ENCODE measurements at regions not wholly inside any gene's neighbourhood (a gene's known extent, or its start where the extent isn't known, plus 50 kb on each side); places are given as distances from the start of the nearest gene placed in this dataset.
A peak's percentile ranks its signal among the peaks of the same experiment; 100 is the strongest.

DNA sequence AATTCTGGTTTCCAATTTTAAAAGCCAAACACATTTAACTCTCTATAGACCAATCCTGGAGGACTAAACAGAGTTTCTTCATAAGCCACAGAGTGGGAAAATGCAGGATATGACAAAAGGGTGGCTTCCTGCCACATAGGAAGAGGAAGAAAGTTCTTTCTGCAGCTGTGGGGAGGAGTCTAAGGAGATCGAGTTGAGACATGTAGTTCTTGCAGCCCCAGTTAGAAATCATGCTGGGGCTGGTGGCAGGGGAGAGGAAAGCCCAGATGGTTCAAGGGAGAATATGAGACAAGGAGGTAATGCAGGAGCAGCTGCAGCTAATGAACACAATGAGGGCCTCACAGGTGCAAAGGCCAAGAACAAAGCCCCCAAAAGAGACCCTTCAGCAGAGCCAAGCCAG, 85.0 kb upstream of the ARID2 start:
- Histone ChIP-seq H3K9ac (ENCODE audit: low read length) (no peak overlapping the region), H3K9me3 (ENCODE audit: insufficient read depth, low read depth, low read length) (no peaks in the 10 kb centered on the region), H2BK12ac (ENCODE audit: low read length) (no peak overlapping the region), H3K36me3 (ENCODE audit: control insufficient read depth in 1 of 2, insufficient read depth in 2 of 2, low read length in 2 of 2) (no peaks in the 10 kb centered on the region), H4K8ac (ENCODE audit: low read depth, low read length) (peak overlapping the region; percentile 17), H2AFZ (ENCODE audit: insufficient read depth, low read length, poor library complexity) (peak overlapping the region; percentile 39), H3K14ac (ENCODE audit: low read length) (no peak overlapping the region), H3K18ac (ENCODE audit: low read length) (no peak overlapping the region), H2BK120ac (ENCODE audit: insufficient read depth, low read length, poor library complexity) (no peak overlapping the region), H3K27ac (ENCODE audit: low read depth, low read length) (no peak overlapping the region), H3K27me3 (ENCODE audit: insufficient read depth, low read length) (no peaks in the 10 kb centered on the region), H2BK5ac (ENCODE audit: low read depth, low read length, poor library complexity) (no peak overlapping the region), H3K4me1 (ENCODE audit: control insufficient read depth in 1 of 2, insufficient read depth in 2 of 2, low read length in 2 of 2) (no peaks in the 10 kb centered on the region), H4K12ac (ENCODE audit: low read depth, low read length) (no peak overlapping the region), H3K79me1 (ENCODE audit: low read length) (no peaks in the 10 kb centered on the region), H3K23ac (ENCODE audit: low read length) (no peak overlapping the region), H4K91ac (ENCODE audit: low read depth, low read length) (no peak overlapping the region), H2AK5ac (ENCODE audit: low read length) (no peak overlapping the region), H3K4me3 (ENCODE audit: low read depth, low read length) (no peak overlapping the region), H3K4ac (ENCODE audit: low read depth, low read length) (no peak overlapping the region), H3K4me2 (ENCODE audit: low read length) (no peak overlapping the region), H3K79me2 (ENCODE audit: control insufficient read depth, insufficient read depth, low read length, poor library complexity) (no peaks in the 10 kb centered on the region)
- DNase-seq = no peak
- no CpG with 5 or more reads among the region's 1 CpG for WGBS (ENCODE audit: extremely low coverage, insufficient coverage, insufficient read length)

DNA sequence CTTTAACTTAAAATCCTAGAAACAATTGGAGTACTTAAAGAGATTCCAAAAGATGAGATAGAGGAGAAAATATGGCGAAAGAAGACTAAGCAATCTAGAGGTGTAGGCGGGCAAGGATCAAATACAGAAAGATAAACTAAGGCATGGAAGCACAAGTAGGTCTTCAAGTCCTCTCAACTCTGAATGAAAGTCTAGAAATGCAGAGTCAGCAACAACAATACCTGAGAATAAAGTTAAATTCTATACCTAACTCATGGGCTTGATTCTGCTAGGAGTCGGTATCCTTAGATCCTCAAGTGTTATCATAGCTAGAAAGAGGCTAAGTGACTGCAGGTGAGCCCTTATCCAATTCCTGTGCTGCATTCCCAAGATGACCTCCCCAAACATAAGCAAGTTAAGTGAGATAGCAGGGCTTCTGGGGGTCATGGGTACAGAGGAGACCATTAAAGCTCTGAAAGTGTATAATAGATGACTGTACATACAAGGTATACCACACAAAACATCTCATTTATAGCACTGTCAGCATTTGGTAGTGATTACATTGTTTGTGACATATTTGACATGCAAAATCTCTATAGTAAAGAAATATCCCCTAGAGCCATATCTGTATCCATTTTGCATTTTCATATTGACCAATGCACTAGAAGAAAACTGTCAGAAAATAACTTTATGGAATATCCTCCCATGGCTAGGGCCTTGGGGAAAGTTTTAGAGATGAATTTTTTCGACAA, 82.5 kb upstream of the ARID2 start:
- Histone ChIP-seq H3K4me3 (ENCODE audit: low read depth, low read length) (no peak overlapping the region), H3K36me3 (ENCODE audit: control insufficient read depth in 1 of 2, insufficient read depth in 2 of 2, low read length in 2 of 2) (no peaks in the 10 kb centered on the region)

DNA sequence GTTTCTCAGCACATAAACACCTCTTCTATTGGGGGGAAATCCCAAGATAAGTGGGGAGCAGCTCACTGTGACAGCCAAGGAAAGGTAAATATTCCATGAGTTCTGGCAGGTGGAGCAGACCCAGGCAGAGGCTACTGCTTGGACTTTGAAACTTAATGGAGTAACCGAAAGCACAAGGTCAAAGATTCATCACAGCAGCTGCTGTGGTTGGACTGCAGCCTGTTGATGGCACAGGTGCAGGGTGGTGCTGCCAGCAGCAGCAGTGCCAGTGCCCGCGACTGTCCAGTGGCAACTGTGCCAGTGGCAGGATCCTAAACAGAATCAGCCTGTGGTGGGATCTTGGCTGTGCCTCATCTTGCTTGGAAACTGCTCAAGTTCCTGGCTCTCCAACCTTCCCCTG, 81.4 kb upstream of the ARID2 start:
- no peak overlapping the region for H3K9ac ChIP-seq (ENCODE audit: low read length)
- no peaks in the 10 kb centered on the region for H3K79me1 ChIP-seq (ENCODE audit: low read length)
- H3K4me1 ChIP-seq (ENCODE audit: control insufficient read depth in 1 of 2, insufficient read depth in 2 of 2, low read length in 2 of 2) = no peaks in the 10 kb centered on the region

More for the DNA sequence above, 82.5 kb upstream of the ARID2 start:
- H3K23ac ChIP-seq (ENCODE audit: low read length) = no peak overlapping the region
- H3K9ac ChIP-seq (ENCODE audit: low read length) = no peak overlapping the region
- H3K79me1 ChIP-seq (ENCODE audit: low read length) = no peaks in the 10 kb centered on the region
- DNase-seq = no peak
- H3K9me3 ChIP-seq (ENCODE audit: insufficient read depth, low read depth, low read length) = no peaks in the 10 kb centered on the region
- H4K8ac ChIP-seq (ENCODE audit: low read depth, low read length) = no peak overlapping the region
- no peak overlapping the region for H3K18ac ChIP-seq (ENCODE audit: low read length)
- H3K4me1 ChIP-seq (ENCODE audit: control insufficient read depth in 1 of 2, insufficient read depth in 2 of 2, low read length in 2 of 2) = no peaks in the 10 kb centered on the region
- no CpG with 5 or more reads among the region's 4 CpGs for whole genome bisulfite sequencing (ENCODE audit: extremely low coverage, insufficient coverage, insufficient read length)
- no peak overlapping the region for H4K91ac ChIP-seq (ENCODE audit: low read depth, low read length)
- no peak overlapping the region for H3K14ac ChIP-seq (ENCODE audit: low read length)
- H2BK12ac ChIP-seq (ENCODE audit: low read length) = no peak overlapping the region
- no peaks in the 10 kb centered on the region for H3K79me2 ChIP-seq (ENCODE audit: control insufficient read depth, insufficient read depth, low read length, poor library complexity)
- no peaks in the 10 kb centered on the region for H3K27me3 ChIP-seq (ENCODE audit: insufficient read depth, low read length)
- H3K27ac ChIP-seq (ENCODE audit: low read depth, low read length) = no peak overlapping the region
- no peak overlapping the region for H2BK5ac ChIP-seq (ENCODE audit: low read depth, low read length, poor library complexity)
- no peak overlapping the region for H4K12ac ChIP-seq (ENCODE audit: low read depth, low read length)
- H3K4ac ChIP-seq (ENCODE audit: low read depth, low read length) = no peak overlapping the region
- H3K4me2 ChIP-seq (ENCODE audit: low read length) = no peak overlapping the region
- no peak overlapping the region for H2BK120ac ChIP-seq (ENCODE audit: insufficient read depth, low read length, poor library complexity)
- H2AFZ ChIP-seq (ENCODE audit: insufficient read depth, low read length, poor library complexity) = no peak overlapping the region
- no peak overlapping the region for H2AK5ac ChIP-seq (ENCODE audit: low read length)

DNA sequence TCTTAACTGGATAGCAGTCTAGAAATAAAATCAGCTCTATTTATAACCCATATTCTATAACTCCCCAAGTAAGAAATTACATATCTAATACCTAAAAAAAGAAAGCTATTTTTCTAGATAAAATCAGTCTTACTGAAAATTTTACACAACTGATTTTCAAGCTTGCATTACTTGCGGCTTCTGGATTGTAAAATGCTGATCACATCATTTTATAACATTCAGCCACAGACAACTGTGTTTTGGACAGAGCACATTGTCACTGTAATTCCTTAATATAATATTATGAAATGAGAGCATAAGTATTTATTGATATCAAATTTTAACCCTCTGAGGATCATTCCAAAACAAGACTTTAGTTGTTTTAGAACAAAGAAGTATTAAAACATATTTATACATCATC, 78.5 kb upstream of the ARID2 start:
- Histone ChIP-seq H4K12ac (ENCODE audit: low read depth, low read length) (no peak overlapping the region), H3K4me2 (ENCODE audit: low read length) (no peak overlapping the region), H2BK5ac (ENCODE audit: low read depth, low read length, poor library complexity) (no peak overlapping the region), H3K27ac (ENCODE audit: low read depth, low read length) (no peak overlapping the region), H4K8ac (ENCODE audit: low read depth, low read length) (no peak overlapping the region), H3K23ac (ENCODE audit: low read length) (no peak overlapping the region), H3K14ac (ENCODE audit: low read length) (no peak overlapping the region), H3K27me3 (ENCODE audit: insufficient read depth, low read length) (no peaks in the 10 kb centered on the region), H3K4me1 (ENCODE audit: control insufficient read depth in 1 of 2, insufficient read depth in 2 of 2, low read length in 2 of 2) (no peaks in the 10 kb centered on the region), H3K36me3 (ENCODE audit: control insufficient read depth in 1 of 2, insufficient read depth in 2 of 2, low read length in 2 of 2) (no peaks in the 10 kb centered on the region), H3K4me3 (ENCODE audit: low read depth, low read length) (no peak overlapping the region), H2BK120ac (ENCODE audit: insufficient read depth, low read length, poor library complexity) (no peak overlapping the region), H4K91ac (ENCODE audit: low read depth, low read length) (no peak overlapping the region), H3K9ac (ENCODE audit: low read length) (no peak overlapping the region), H3K4ac (ENCODE audit: low read depth, low read length) (no peak overlapping the region), H3K18ac (ENCODE audit: low read length) (no peak overlapping the region), H2BK12ac (ENCODE audit: low read length) (no peak overlapping the region), H3K79me1 (ENCODE audit: low read length) (no peaks in the 10 kb centered on the region), H2AK5ac (ENCODE audit: low read length) (no peak overlapping the region), H3K79me2 (ENCODE audit: control insufficient read depth, insufficient read depth, low read length, poor library complexity) (no peaks in the 10 kb centered on the region), H2AFZ (ENCODE audit: insufficient read depth, low read length, poor library complexity) (no peak overlapping the region), H3K9me3 (ENCODE audit: insufficient read depth, low read depth, low read length) (no peaks in the 10 kb centered on the region)
- no CpG with 5 or more reads among the region's 1 CpG for whole genome bisulfite sequencing (ENCODE audit: extremely low coverage, insufficient coverage, insufficient read length)
- no peak for DNase-seq

More for the DNA sequence above, 81.4 kb upstream of the ARID2 start:
- Histone ChIP-seq H3K4me3 (ENCODE audit: low read depth, low read length) (no peak overlapping the region), H3K18ac (ENCODE audit: low read length) (no peak overlapping the region), H3K14ac (ENCODE audit: low read length) (no peak overlapping the region), H3K4me2 (ENCODE audit: low read length) (no peak overlapping the region), H3K9me3 (ENCODE audit: insufficient read depth, low read depth, low read length) (no peaks in the 10 kb centered on the region), H3K27me3 (ENCODE audit: insufficient read depth, low read length) (no peaks in the 10 kb centered on the region), H3K36me3 (ENCODE audit: control insufficient read depth in 1 of 2, insufficient read depth in 2 of 2, low read length in 2 of 2) (no peaks in the 10 kb centered on the region), H2BK12ac (ENCODE audit: low read length) (no peak overlapping the region), H2AFZ (ENCODE audit: insufficient read depth, low read length, poor library complexity) (no peak overlapping the region), H4K91ac (ENCODE audit: low read depth, low read length) (no peak overlapping the region), H2BK5ac (ENCODE audit: low read depth, low read length, poor library complexity) (no peak overlapping the region), H3K27ac (ENCODE audit: low read depth, low read length) (no peak overlapping the region), H3K23ac (ENCODE audit: low read length) (no peak overlapping the region), H3K4ac (ENCODE audit: low read depth, low read length) (no peak overlapping the region), H3K79me2 (ENCODE audit: control insufficient read depth, insufficient read depth, low read length, poor library complexity) (no peaks in the 10 kb centered on the region), H2BK120ac (ENCODE audit: insufficient read depth, low read length, poor library complexity) (no peak overlapping the region), H4K12ac (ENCODE audit: low read depth, low read length) (no peak overlapping the region), H4K8ac (ENCODE audit: low read depth, low read length) (no peak overlapping the region), H2AK5ac (ENCODE audit: low read length) (no peak overlapping the region)
- no CpG with 5 or more reads among the region's 3 CpGs for WGBS (ENCODE audit: extremely low coverage, insufficient coverage, insufficient read length)
- DNase-seq = no peak
